HG02623 (cell line): ENCODE measurements at regions not wholly inside any gene's neighbourhood (a gene's known extent, or its start where the extent isn't known, plus 50 kb on each side); places are given as distances from the start of the nearest gene placed in this dataset.

Experiments used
- ATAC-seq: cut with Tn5 transposase; IDR thresholded peaks from one replicate; pipeline ENCODE4 v1.9.1; 2021; ENCODE audit warnings: moderate library complexity; ENCODE audit not compliant: unreplicated experiment

DNA sequence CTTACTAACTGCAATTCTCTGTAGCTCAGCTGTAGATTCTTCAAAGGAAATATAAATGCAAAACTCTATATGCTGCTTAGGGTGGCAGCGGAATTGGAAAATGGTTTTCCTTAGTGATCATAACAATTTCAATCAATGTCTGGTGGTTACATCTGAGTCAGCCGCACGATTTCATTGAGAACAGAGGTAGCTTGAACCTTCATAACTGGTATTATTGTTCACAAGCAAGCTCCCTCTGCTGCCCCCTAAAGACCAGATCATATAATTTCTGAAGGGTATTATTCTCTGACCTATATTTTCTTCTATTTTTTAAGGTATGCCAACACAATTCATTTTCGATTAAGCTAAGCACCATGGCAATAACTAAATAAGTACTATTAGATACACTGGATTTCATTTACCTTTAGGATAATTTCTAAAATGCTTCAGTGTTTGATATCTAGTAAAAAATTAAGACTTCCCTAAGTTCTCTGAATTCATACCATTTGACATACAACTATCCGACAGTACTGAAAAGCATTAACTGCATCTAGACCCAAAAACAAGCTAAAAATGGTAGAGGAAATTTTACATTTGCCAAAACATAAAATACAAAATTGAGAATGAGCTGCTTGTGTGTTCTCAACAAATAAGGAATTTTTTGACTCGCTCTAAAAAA lies 181.1 kb upstream of the SPEF2 start:
- ATAC-seq = peak; percentile 59

DNA sequence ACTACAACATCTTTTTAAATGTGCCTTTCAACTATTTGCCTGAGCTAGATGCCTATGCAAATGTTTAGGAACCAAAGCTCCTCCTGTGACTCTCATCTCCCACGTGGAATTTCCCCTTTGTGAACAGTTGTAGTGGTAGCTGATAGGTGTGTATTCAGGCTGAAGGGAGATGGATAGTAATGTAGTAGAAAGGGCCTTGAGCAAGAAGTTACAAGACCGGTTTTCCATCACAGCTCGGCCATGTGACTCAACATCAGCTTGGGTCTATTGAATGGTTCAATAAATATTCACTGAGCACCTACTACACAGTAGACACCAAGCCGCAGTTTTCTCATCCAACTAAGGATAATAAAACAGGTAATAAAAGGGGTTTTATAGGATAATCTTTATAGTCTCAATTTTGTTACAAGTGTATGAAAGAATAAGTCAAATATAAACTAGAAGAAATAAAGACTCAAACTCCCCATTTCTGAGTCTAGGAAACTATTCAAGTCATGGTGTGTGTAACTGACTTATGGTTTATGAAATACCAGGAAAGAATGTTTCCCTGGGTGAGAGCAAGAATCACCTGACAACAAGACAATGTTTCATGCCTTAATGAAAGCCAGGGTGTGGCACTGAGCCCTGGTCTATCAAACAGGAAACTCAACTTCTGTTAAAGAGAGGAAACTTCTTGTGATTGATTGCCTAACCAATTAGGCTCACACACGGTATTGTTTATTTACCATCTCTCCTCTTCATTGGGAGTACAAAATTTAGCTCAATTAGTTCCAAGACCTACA lies 187.1 kb upstream of the SPEF2 start:
- ATAC-seq = no peak

DNA sequence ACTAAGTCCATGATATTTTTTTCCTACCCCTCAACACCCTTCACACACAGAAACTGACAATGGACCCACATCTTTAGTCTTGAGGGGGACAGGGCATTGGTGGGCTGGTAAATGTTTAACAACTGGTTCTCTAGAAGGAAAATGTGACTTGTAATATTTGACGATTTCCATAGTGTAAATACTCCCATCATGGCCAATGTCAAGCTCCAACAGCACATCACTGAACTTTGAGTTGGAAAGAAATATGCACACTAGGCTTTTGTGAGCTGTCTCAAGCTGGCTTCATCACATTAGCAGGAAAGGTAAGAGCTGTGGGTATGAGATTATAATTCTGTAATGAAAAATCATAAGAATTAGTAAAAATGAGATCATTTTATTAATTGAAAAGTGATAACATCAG lies 189.9 kb upstream of the PRLR start:
- no peak for ATAC-seq

DNA sequence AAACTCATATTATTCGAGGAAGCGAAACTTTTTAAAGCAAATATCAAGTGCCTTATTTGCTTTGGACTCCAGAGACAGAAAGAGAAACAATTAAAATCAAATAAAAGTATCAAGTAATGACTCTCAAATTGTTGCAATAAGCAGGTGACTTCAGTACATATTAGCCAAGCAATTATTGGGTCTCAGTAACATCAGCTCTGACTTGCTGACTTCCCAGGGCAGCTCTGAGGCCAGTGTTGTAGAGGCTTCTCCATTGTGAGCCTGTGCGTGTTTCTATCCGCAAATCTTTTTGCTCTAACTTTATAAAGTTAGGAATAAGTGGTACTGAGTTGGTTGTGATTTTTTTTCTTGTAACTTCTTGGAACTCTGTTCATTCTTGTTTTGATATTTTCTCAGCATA lies 186.8 kb upstream of the PRLR start:
- no peak for ATAC-seq

DNA sequence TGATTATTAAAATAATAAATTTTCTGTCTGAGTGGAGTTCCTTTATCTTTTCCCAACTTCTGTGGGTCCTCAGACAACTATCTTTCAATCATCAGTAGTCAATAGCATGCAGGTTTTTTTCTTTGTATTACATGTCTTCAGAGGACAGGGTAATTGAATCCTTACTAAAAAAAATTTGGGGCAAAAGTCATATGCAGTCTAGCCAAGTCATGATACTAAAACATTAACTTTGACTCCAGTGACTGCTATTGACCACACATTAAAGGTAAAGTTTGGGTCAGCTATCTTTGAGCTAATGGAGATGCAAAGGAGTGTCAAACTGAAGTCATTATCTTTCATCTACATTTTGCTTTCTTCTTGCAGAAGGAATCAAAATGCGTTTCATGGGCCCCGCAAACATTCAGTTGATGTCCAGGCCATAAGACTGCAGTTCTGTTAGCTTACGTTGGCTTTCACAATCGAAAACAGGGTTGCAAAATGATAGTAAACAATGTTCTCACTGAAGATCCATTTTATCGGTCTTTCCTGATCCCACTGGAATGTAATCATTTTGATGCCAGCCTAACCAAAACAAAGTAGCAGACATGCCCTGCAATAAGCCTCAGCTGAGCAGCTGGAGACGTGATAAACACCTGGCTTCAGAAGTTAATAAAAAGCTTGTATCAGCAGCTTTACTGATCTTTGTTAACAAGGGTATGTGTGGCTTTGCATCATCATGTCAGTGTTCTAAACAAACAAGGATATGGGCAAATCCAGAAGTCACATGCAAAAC lies 186.1 kb upstream of the PRLR start:
- ATAC-seq = no peak

DNA sequence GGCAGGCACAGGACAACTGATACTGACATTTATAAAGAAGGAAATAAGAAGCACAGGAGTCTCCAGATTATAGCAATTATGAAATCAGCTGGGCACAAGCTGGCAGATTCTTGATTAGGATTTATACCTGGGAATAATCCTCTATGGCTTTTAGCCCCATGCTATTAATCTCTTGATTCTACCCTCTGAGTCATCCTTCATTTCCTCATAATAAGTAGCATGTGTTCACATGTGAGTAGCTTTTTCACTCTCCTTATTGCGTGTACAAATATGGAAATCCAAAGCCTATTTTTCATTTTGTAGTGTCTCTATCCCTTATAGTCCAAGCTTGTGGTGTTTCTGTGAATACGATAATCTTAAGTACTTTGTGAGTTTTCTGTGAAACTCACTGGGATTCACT lies 185.0 kb upstream of the PRLR start:
- no peak for ATAC-seq

DNA sequence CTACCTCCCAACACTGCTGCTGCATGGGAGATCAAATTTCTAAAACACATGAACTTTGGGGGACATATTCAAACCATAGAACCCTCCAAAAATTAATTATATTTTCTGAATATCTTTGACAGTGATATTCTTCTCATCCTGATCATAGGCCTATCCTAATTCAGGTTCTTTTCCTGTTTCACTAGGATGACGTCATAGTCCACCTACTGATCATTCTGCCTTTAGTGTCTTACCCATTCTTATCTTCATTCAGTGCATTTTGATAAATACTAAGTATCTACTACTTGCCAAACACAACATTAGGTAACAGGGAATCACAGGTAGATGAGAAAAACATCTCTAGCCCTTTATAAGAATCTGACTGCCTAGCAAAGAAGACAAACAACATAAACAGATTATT lies 179.1 kb upstream of the PRLR start:
- no peak for ATAC-seq

DNA sequence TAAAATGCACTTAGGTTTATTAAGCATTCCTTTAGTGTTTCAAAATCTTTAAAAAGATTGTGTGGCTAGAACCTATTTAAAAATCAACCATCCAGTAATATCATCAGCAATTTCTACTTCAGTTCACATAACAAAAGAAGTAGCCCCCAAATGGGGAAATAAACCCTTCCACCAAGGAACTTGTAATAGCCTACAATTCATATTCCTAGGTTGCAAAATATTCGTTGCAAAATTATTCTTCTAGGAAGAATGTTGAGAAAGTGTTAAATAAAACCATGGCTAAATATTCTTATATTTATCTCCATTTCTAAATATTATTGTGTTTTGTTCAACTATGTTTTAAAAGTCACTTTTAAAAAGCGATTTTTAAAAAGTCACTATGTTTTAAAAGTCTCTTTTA lies 177.9 kb upstream of the PRLR start:
- ATAC-seq = no peak

DNA sequence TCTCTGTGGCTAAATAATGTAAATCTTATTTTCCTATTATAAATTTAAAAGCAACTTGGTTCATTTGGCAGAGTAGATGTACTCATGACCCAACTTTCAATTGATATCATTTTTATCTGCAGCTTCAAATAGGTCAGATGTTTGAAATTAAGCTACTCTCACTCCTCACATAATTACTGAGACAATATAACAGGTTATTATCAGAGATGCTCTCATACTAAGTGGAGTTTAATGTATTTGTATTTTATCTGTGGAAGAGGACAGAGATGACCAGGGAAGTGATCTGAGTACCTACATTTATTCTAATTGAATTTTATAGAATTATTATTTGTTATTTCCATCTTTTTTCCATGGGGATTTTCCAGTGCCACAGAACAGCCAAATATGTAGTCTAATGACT lies 177.4 kb upstream of the PRLR start:
- ATAC-seq = no peak

DNA sequence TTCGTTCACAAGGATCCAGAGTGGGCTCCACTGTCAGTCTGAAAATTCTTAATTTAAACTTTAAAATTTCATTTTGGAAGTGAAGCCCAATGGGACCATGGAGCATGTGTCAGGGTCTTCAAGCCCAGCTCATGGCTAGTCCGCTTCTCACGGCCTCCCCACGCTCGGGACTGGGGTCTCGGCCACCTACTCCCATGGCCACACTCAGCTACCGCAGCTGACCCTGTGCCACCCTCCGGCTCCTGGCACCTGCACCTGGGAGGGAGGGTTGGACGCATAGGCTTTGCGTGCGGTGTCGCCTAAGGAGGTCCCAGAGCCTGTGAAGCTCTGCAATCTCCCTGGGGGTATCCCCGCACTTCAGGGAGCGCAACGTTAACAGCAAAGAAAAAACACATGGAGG lies 175.7 kb upstream of the PRLR start:
- no peak for ATAC-seq

DNA sequence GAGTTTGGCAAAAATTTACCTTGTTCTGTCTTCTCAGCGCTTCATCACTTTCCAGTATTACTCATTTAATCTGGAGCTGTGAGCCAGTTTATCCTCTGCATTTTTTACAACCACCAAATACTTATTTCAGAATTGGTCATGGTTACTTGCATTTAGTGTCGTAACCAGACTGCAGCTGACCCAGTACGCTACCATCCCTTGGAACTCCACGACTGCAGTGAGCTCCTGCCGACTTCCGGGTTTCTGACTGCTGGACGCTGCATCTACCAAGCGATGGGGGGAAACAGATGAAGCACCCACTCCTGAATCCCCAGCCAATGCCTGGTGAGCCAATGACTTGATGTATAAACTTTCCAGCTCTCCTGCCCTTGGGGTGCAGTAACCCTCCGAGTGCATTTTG lies 174.4 kb upstream of the PRLR start:
- ATAC-seq = no peak

DNA sequence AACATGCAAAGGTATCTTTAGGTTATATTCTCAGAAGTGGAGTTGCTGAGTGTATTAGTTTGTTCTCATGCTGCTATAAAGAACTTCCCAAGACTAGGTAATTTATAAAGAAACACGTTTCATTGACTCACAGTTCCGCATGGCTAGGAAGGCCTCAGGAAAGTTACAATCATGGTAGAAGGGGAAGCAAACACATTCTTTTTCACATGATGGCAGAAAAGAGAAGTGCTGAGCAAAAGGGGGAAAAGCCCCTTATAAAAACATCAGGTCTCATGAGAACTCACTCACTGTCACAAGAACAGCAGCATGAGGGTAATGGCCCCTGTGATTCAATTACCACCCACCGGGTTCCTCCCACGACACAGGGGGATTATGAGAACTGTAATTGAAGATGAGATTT lies 163.6 kb upstream of the PRLR start:
- no peak for ATAC-seq

DNA sequence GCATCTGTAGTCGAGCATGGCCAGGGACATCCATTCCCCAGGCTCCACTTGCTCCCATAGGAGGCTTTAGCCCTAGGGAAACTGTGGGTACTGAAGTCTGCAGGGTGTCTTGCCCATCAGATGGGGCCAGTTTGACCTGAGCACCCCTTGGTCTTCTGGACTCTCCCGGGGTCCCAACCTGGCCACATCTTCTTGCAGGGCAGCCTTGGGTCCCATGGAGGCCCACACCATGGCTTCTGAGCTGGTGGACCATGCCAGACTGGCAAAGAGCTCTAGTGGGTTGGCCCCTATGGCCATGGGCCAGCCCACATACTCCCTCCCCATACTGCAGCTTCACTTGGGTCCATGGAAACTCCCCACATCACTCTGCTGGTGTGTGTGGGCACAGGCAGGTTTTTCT lies 154.4 kb upstream of the PRLR start:
- ATAC-seq = no peak

DNA sequence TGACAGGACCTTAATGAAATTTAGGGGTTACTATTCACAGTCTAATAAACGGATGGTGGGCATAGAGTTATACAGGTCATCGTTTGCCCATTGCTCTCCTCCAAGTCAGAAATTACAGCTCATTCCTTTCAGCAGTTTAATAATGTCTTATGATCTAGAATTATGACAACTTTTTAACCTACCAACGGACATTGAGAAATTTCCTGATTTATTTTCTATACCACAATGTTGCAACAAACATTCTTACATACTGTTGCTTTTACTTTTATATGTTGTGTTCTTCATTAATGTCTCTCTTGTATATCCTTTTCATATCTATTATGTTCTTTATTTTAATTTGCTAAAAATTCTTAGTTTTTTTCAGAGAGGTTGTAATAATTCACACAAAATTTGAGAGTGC lies 152.8 kb upstream of the PRLR start:
- ATAC-seq = no peak

DNA sequence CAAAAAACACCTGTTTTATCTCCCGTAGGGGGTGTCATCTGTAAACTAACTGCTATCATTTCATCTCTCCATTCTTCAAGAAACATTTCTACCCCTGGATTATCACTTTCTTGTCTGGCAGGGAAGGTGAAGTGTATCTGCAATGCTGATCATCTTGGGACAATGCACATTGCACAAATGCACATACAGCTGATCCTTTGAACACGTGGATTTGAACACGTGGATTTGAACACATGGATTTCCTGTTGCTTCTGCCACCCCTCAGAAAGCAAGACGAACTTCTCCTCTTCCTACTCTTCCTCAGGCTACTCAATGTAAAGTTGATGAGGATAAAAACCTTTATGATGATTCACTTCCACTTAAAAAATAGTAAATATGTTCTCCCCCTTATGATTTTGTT lies 147.4 kb upstream of the PRLR start:
- ATAC-seq = no peak

DNA sequence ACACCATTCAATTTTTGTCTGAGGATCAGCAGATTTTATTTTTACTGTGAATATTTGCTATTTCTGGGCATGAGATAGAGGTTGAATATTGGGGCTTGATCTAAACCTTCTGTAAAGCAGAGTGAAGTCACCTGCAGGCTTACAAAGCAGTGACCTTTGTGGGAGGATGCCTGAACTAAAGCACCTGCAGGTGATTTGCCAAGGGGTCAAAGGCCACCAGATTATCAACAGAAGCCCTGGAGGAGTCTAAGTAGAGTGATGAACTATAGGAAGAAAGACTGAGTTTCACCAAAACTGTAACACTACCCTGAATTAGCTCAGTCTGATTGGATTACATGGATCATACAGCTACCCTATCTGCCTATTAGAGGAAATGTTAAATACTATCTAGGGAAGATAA lies 144.3 kb upstream of the PRLR start:
- ATAC-seq = no peak

DNA sequence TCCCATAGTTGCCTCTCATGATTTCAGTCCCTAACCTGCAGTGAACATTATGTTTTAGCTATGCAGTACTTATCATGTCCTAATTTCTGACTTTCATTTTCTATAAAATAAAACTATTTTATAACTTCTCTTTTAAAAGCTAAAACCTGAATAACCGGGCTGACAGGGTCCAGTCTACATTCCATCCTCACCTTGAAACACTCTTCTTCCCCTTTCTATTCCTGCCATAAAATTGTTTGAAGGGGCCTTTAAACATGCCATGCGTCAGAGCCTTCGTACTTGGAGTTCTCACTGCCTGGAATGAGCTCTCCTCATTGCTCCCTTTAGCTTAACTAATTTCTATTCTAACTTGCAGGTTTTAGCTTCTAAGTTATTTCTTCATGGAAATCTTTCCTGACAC lies 143.0 kb upstream of the PRLR start:
- ATAC-seq = no peak

DNA sequence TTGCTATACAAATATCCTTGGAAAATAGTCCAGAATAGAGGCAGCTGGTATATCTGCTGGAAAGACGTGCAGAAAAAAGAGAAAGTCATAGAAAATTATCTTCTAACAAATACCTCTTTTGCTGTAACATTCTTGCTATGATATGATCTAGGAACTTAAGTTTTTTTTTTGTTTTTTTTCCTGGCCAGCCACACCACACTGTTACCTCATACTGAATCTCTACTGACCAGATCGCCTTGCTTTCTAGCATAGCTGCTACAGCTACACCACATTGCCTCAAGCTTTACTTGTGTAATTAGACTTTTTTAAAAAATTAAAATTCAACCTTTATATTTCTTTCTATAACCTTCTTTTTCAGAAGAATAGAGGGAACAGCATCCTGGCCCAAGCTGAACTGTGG lies 142.2 kb upstream of the PRLR start:
- ATAC-seq = no peak

DNA sequence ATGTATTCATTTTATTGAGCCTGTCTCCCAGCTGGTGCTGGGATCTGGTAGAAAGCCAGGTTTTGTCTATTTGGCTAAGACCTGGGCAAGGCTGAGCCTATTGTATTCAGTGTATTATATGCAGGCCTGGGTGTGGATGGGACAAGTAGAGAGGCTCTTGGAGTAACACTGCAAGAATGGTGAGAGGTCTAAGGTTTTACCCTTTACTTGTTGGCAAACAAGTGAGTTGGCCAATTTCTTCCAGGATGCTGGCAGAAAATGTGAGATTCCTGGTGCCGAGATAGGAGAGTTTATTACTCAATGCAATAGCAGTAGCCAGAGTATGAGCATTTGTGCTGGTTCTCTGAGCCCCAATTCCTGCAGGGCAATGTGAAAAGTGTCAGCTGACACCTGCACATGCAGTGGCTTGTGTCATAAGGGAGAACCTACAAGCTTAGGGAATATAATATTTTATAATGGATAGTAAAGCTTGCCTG lies 141.7 kb upstream of the PRLR start:
- no peak for ATAC-seq

DNA sequence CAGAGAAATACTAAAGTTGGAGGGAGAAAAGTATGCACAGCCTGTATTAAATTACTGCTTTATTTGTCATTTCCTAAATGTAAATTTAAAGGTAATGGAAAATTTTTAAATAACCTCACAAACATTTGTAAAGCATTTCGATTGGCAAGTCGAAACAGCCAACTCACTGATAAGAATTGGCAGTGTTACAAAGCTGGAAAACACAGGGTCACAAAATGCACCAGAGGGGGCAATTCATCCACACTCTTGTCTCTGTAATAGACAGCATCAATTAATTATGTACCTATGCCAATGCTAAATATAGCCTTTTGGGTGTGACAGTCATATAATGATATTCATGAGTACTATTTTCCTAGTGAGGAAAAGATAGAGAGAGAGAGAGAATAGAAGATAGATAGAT lies 140.6 kb upstream of the PRLR start:
- no peak for ATAC-seq

DNA sequence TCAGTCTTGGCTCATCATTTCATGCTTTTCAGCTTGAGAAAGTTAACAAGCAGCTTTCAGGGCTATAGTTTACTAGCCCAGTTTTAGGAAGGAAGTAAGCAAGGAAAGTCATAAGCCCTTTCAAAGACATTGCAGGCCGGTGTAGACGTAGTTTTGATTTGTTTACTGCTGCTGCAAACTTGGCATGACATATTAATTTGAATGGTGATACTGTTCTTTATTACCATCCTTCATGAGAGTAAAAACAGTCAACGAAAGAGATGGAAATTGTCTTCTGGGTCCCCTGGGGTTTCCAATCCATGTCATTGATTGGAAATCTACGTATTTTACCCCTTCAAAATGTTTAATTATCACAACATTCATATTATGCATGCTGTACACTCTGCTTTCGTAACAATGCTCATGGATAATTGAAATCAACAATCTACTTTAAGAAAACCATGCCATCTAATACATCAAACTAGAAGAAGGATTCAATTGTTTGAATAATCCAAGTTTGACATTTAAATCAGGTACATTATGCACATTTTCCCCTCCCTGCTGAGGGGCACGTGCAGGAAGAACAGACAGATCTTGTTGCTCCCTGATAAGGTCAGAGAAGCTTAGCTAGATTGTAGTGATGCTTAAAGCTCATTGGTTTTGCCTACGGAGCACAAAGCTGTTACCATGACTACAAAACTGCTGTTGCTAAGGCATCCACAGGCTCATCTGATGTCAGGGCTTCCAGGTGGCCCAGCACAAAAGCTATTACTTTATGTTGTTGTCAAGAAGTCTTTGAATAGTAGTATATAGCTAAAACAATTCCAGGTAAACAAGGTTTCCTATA lies 139.9 kb upstream of the PRLR start:
- no peak for ATAC-seq
